ENCODE measurements at regions not wholly inside any gene's neighbourhood (a gene's known extent, or its start where the extent isn't known, plus 50 kb on each side); places are given as distances from the start of the nearest gene placed in this dataset.
"Not testable (repeated sequence)": the region's sequence is repeated elsewhere in the genome, so short reads cannot be mapped to it uniquely, and the experiment has no call there.

DNA sequence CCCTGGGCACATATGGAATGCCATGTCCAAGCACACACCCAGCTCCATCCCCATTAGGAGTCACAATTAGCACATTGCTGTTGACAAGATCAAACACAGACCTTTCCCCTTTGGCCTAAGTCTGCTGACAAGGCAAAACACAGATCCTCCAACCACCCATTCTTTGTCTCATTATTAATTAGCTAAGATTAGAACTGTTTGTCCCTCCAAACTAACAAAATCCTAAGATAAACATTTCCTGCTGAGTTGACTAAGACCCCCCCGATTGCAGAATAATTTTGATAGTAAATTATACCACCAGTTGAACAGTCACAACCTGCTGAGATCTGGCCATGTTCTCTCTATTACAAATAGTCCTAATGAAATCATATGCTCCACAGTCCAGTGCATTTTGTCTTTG, 186.7 kb downstream of the SPATA31A1 start:
- not testable (repeated sequence) for H3K27ac Mint-ChIP-seq; H3K4me1 Mint-ChIP-seq; H3K36me3 Mint-ChIP-seq (ENCODE audit: low read depth); DNase-seq; H3K4me3 Mint-ChIP-seq; H3K27me3 Mint-ChIP-seq (ENCODE audit: low read depth, poor library complexity)
- peaks cover 18% of the 10 kb centered on the region for H3K9me3 Mint-ChIP-seq

DNA sequence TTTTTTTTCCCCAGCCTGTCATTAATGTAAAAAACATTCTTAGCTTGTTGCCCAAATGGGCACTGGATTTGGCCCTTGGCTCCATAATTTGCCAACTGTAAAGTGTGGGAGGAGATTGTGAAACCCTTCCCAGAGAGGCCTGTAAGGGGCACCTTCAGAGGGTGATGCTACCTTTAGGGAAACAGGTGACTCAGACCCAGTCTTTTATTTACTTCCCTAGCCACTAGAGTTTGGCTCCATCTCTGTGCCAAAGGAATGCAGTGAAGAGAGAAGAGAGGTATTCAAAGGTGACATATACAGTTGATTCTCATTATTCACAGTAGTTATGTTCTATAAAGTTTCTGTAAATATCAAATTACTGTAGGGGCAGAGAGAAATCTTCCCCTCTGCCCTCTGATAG, 189.6 kb downstream of the SPATA31A1 start:
- H3K4me1 Mint-ChIP-seq; DNase-seq; H3K27me3 Mint-ChIP-seq (ENCODE audit: low read depth, poor library complexity); H3K27ac Mint-ChIP-seq; H3K36me3 Mint-ChIP-seq (ENCODE audit: low read depth); H3K4me3 Mint-ChIP-seq: not testable (repeated sequence)
- peaks cover 18% of the 10 kb centered on the region for H3K9me3 Mint-ChIP-seq

GRCh38 chr9:39550573-39550972, 195.1 kb downstream of the SPATA31A1 start:
- H3K27me3 Mint-ChIP-seq (ENCODE audit: low read depth, poor library complexity); H3K4me3 Mint-ChIP-seq; H3K4me1 Mint-ChIP-seq; H3K27ac Mint-ChIP-seq; H3K9me3 Mint-ChIP-seq; DNase-seq; H3K36me3 Mint-ChIP-seq (ENCODE audit: low read depth): not testable (repeated sequence)

GRCh38 chr9:39551544-39551943, 196.1 kb downstream of the SPATA31A1 start:
- H3K27me3 Mint-ChIP-seq (ENCODE audit: low read depth, poor library complexity); H3K4me1 Mint-ChIP-seq; H3K4me3 Mint-ChIP-seq; H3K27ac Mint-ChIP-seq; H3K9me3 Mint-ChIP-seq; H3K36me3 Mint-ChIP-seq (ENCODE audit: low read depth): not testable (repeated sequence)
- DNase-seq: peak; percentile 44

GRCh38 chr9:39552242-39552881, 196.9 kb downstream of the SPATA31A1 start:
- H3K27me3 Mint-ChIP-seq (ENCODE audit: low read depth, poor library complexity); H3K4me3 Mint-ChIP-seq; H3K27ac Mint-ChIP-seq; H3K4me1 Mint-ChIP-seq; DNase-seq; H3K36me3 Mint-ChIP-seq (ENCODE audit: low read depth); H3K9me3 Mint-ChIP-seq: not testable (repeated sequence)

DNA sequence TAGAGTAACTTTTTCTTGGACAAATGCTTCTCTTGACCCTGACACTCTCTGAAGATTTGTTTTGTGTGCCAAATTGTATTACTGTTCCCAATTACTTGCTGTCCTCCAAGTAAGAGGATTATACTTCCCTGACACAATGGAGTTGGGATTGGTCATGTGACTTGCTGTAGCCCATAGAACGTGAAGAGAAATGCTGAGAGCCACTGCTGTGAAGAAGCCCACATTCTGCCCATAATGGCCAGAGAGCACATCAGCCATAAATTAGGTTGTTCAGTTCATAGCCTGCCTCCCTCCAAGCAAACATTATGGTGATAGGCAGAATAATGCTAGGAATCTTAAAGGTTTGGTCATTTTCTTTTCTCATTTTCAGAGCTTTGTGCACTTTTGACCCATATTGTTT, 198.9 kb downstream of the SPATA31A1 start:
- H3K27me3 Mint-ChIP-seq (ENCODE audit: low read depth, poor library complexity); H3K9me3 Mint-ChIP-seq; H3K4me1 Mint-ChIP-seq; DNase-seq; H3K36me3 Mint-ChIP-seq (ENCODE audit: low read depth); H3K4me3 Mint-ChIP-seq; H3K27ac Mint-ChIP-seq: not testable (repeated sequence)

DNA sequence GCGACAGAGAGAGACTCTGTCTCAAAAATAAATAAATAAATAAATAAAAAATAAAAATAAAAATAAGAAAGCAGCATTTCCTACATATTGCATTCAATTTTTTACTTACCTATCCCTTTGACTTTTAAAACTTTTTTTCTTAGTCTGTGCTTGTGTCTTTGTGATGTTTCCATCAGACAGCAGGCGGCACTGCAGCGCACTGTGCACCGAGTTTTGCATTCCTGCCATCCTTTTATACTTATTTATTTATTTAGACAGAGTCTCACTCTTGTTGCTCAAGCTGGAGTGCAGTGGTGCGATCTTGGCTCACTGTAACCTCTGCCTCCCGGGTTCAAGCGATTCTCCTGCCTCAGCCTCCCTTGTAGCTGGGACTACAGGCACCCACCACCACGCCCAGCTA, 203.9 kb downstream of the SPATA31A1 start:
- H3K9me3 Mint-ChIP-seq; H3K4me1 Mint-ChIP-seq; H3K4me3 Mint-ChIP-seq; H3K36me3 Mint-ChIP-seq (ENCODE audit: low read depth); H3K27me3 Mint-ChIP-seq (ENCODE audit: low read depth, poor library complexity); H3K27ac Mint-ChIP-seq: not testable (repeated sequence)
- peak; percentile 45 for DNase-seq
- TF ChIP-seq CTCF (IDR thresholded peaks at IDR 0.05): peak; percentile 20

DNA sequence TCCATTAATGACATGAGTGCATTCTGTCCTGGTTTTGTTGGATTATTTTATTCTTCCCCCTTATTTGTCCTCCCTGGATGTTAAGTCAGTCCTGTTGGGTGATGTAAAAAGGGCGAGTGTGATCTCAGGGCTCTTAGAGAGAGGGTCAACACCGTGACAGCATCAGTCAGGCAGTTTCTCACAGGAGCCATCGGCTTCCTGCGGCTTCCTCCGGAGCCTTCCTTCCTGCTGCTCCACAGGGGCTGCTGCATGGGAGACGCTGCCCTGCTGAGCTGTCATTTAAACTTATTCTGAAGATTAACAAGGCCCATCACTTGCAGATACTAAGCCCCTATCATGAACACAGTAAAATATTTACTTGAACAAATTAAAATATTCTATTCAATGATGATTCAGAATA, 211.3 kb downstream of the SPATA31A1 start:
- not testable (repeated sequence) for H3K9me3 Mint-ChIP-seq; H3K27me3 Mint-ChIP-seq (ENCODE audit: low read depth, poor library complexity); H3K4me3 Mint-ChIP-seq; H3K36me3 Mint-ChIP-seq (ENCODE audit: low read depth)
- DNase-seq: peak; percentile 14
- Mint-ChIP-seq H3K27ac (peak overlapping the region; percentile 37), H3K4me1 (peaks cover 10% of the 10 kb centered on the region)

- H3K4me3 Mint-ChIP-seq: not testable (repeated sequence)
Observed at GRCh38 chr9:39567396-39567795, 211.9 kb downstream of the SPATA31A1 start.

GRCh38 chr9:39568900-39569299, 213.4 kb downstream of the SPATA31A1 start:
- not testable (repeated sequence) for DNase-seq; H3K27me3 Mint-ChIP-seq (ENCODE audit: low read depth, poor library complexity); H3K27ac Mint-ChIP-seq

More at GRCh38 chr9:39567396-39567795, 211.9 kb downstream of the SPATA31A1 start:
- Mint-ChIP-seq H3K4me1 (peaks cover 10% of the 10 kb centered on the region), H3K27ac (peak overlapping the region; percentile 77)
- DNase-seq; H3K36me3 Mint-ChIP-seq (ENCODE audit: low read depth); H3K9me3 Mint-ChIP-seq; H3K27me3 Mint-ChIP-seq (ENCODE audit: low read depth, poor library complexity): not testable (repeated sequence)

GRCh38 chr9:39573024-39574022, 217.9 kb downstream of the SPATA31A1 start:
- H3K27me3 Mint-ChIP-seq (ENCODE audit: low read depth, poor library complexity); DNase-seq; H3K9me3 Mint-ChIP-seq; H3K4me1 Mint-ChIP-seq; H3K4me3 Mint-ChIP-seq; H3K27ac Mint-ChIP-seq; H3K36me3 Mint-ChIP-seq (ENCODE audit: low read depth): not testable (repeated sequence)

More at GRCh38 chr9:39568900-39569299, 213.4 kb downstream of the SPATA31A1 start:
- not testable (repeated sequence) for H3K36me3 Mint-ChIP-seq (ENCODE audit: low read depth); H3K4me3 Mint-ChIP-seq; H3K9me3 Mint-ChIP-seq
- peaks cover 10% of the 10 kb centered on the region for H3K4me1 Mint-ChIP-seq

GRCh38 chr9:39579000-39579399, 223.5 kb downstream of the SPATA31A1 start:
- H3K4me1 Mint-ChIP-seq; H3K9me3 Mint-ChIP-seq; H3K27ac Mint-ChIP-seq; H3K27me3 Mint-ChIP-seq (ENCODE audit: low read depth, poor library complexity); H3K4me3 Mint-ChIP-seq; DNase-seq; H3K36me3 Mint-ChIP-seq (ENCODE audit: low read depth): not testable (repeated sequence)

GRCh38 chr9:39581296-39581695, 225.8 kb downstream of the SPATA31A1 start:
- not testable (repeated sequence) for H3K4me3 Mint-ChIP-seq; H3K27me3 Mint-ChIP-seq (ENCODE audit: low read depth, poor library complexity); H3K9me3 Mint-ChIP-seq; DNase-seq; H3K27ac Mint-ChIP-seq; H3K36me3 Mint-ChIP-seq (ENCODE audit: low read depth); H3K4me1 Mint-ChIP-seq

Measured in nephron progenitor cell (in vitro differentiated cells).